ENCODE measurements at regions not wholly inside any gene's neighbourhood (a gene's known extent, or its start where the extent isn't known, plus 50 kb on each side); places are given as distances from the start of the nearest gene placed in this dataset.

DNA sequence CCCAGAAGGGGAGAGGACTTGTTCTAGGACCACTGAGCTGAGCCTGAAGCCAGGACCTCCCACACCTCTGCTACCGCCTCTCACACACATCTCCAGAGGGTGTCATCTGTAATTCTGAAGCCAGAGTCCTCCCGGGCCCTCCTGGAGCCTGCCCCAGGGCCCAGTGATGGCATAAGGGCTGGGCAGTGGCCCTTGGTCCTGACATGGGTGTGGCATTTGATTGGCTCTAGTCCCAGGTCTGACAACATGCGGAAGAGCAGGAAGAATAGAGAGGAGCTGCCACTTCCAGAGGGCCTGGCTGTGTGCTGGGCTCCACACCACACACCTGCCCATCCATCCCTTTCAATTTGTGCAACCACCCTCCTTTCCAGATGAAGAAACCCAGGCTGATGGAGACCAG, 144.3 kb upstream of the GSC start:
- TF ChIP-seq, protein P1, sequence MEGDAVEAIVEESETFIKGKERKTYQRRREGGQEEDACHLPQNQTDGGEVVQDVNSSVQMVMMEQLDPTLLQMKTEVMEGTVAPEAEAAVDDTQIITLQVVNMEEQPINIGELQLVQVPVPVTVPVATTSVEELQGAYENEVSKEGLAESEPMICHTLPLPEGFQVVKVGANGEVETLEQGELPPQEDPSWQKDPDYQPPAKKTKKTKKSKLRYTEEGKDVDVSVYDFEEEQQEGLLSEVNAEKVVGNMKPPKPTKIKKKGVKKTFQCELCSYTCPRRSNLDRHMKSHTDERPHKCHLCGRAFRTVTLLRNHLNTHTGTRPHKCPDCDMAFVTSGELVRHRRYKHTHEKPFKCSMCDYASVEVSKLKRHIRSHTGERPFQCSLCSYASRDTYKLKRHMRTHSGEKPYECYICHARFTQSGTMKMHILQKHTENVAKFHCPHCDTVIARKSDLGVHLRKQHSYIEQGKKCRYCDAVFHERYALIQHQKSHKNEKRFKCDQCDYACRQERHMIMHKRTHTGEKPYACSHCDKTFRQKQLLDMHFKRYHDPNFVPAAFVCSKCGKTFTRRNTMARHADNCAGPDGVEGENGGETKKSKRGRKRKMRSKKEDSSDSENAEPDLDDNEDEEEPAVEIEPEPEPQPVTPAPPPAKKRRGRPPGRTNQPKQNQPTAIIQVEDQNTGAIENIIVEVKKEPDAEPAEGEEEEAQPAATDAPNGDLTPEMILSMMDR (IDR thresholded peaks at IDR 0.05): no peak
- no peak for TF ChIP-seq EZH2 (IDR thresholded peaks at IDR 0.05)
- no peak for TF ChIP-seq EZH2phosphoT487 (IDR thresholded peaks at IDR 0.05)

Data from neural progenitor cell (in vitro differentiated cells).